ENCODE measurements at regions not wholly inside any gene's neighbourhood (a gene's known extent, or its start where the extent isn't known, plus 50 kb on each side); places are given as distances from the start of the nearest gene placed in this dataset.

DNA sequence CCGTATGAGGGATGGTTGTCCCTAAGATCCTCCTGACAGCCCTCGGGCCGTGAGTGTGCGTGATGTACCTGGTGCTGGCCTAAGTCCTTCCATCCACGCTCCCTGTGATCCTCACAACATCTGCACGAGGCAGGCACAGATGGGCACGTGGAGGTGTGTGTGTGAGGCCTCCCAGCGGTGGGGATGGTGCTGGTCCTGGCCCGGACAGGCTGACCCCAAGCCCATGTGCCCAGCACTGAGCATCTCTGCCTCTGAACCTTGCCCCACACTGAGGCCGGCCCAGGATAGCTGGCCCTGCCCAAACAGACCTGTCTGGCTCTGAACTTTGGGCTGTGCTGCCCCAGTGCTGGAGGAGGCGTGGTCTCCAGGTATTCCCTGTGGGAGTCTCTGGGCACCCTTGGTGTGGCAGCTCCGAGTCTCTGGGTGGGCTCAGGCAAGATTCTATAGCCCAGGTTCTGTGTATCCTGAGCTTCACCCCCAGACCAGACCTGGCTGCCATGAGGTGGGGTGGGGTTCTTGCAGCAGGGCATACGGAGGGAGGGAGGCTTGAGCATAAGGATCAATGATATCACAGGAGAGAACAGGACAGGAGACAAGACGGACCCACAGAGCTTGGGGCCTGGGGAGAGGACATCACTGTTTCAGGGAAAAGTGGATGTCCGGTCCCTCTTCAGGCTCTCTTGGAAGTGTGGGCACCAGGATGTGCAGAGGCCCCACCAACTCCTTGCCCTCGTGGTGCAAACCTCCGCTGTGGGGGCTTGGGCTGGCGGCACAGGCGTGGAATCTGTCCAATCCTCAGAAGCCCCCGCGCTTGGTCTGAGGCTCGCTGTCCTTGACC is 881.8 kb downstream of the BRD1 start:
- H3K4me1 ChIP-seq = no peaks in the 10 kb centered on the region
- no peaks in the 10 kb centered on the region for H3K36me3 ChIP-seq
- H3K4me3 ChIP-seq = no peak overlapping the region
- H3K27ac ChIP-seq = no peak overlapping the region
- intact Hi-C loops (cut with DNase I) = no loop called here
- H3K9me3 ChIP-seq = no peaks in the 10 kb centered on the region
- TF ChIP-seq, protein P1, sequence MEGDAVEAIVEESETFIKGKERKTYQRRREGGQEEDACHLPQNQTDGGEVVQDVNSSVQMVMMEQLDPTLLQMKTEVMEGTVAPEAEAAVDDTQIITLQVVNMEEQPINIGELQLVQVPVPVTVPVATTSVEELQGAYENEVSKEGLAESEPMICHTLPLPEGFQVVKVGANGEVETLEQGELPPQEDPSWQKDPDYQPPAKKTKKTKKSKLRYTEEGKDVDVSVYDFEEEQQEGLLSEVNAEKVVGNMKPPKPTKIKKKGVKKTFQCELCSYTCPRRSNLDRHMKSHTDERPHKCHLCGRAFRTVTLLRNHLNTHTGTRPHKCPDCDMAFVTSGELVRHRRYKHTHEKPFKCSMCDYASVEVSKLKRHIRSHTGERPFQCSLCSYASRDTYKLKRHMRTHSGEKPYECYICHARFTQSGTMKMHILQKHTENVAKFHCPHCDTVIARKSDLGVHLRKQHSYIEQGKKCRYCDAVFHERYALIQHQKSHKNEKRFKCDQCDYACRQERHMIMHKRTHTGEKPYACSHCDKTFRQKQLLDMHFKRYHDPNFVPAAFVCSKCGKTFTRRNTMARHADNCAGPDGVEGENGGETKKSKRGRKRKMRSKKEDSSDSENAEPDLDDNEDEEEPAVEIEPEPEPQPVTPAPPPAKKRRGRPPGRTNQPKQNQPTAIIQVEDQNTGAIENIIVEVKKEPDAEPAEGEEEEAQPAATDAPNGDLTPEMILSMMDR (IDR thresholded peaks at IDR 0.05) = no peak
- ATAC-seq = no peak
- DNase-seq = no peak
- peaks cover 0 to under 1% of the 10 kb centered on the region in 2 donors for H3K27me3 ChIP-seq

DNA sequence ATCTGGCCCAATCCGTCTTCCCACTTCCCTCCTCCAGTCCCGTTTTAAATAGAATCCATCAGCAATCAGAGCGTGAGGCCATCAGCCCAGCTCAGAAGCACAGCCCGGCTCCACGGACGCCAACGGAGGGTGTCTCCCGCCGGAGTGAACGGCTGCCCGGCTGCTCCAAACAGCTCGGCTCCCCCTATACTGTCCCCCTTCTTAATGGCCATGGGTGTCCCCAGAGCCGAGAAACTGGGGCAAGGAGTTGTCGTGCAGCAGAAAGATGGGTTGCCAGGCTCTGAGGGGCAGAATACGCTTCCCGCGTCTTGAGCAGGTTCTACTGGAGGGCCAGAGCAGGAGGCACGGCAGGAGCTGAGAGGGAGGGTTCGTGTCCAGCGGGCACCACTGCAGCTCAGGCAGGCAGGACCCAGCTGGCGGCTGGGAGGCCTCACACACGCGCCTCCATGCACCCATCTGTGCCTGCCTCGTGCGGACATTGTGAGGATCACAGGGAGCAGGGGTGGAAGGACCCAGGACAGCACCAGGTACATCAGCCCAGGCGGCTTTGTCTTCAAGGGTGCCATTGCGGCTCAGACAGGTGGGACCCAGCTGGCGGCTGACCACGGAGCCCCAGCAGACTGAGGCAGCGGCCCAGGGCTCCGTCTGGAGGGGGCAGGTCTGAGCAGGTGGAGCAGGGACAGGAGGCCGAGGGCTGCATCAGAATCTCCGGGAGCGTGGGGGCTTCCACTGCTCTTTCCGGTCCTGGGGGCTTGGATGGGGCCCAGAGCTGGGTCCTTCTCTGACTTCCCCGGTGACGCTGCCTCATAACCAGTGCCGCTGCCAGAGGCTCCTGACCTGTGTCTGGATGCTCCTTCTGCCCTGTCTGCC is 882.7 kb downstream of the BRD1 start:
- Histone ChIP-seq H3K4me3 (no peak overlapping the region), H3K27me3 (peaks cover 0 to 9% of the 10 kb centered on the region in 2 donors), H3K4me1 (no peaks in the 10 kb centered on the region), H3K27ac (no peak overlapping the region), H3K9me3 (no peaks in the 10 kb centered on the region), H3K36me3 (no peaks in the 10 kb centered on the region)
- TF ChIP-seq, protein P1 (IDR thresholded peaks at IDR 0.05) = no peak
- intact Hi-C loops (cut with DNase I) = no loop called here
- DNase-seq (no peak), ATAC-seq (no peak)

DNA sequence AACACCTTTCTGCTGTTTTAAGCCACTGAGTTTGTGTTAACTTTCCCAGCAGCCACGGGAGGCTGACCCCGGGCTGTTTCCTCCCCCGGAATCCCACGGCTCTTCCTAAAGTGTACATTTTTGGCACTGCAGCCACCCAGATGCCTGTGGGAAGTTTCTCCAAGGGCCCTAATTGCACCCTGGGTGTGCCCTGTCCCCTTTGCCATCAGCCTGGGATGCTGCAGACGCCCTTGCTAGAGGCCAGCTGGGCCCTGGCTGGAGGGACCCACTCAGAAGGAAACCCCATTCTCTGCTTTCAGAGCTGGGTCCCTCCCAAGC is 883.3 kb downstream of the BRD1 start:
- intact Hi-C loops (cut with DNase I) = no loop called here
- ATAC-seq = no peak

DNA sequence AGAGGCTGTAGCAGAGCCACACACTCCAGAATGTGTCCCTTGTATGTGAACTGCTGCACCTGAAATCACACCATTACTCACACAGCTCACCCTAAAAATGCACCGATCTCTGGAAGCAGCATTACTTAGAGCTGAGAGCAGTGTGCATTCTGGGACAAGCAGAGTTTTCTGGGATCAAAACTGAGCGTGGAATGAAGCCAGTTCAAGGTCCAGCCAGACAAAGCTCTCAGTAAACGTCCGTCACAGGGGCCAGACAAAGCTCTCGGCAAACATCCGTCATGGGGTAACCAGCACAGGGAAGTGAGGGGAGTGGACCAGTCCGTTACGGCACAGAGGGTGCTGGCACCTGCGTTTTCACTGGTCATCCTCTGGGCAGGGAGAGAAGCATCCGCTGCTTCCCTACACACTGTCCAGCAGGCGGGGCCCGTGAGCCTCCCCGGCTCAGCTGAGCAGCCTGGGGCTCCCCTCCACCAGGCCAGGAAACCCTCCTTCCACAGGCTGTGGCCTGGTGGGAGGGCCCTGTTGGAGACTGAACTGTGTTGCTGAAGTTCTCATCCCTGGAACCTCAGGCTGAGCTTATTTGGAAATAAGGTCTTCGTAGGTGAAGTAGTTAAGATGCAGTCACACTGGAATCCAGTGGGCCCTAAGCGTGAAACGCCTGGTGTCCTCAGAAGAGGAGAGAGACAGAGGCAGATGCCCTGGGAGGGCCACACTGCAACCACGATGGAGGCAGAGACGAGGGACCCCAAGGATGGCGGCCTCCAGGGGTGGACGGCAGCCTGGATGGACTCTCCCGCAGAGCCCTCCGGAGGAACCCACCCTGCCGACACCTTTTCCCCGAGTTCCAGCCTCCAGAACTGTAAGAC is 883.9 kb downstream of the BRD1 start:
- intact Hi-C loops (cut with DNase I) = no loop called here

More for the DNA sequence above, 883.3 kb downstream of the BRD1 start:
- Histone ChIP-seq H3K27me3 (peaks cover 0 to 15% of the 10 kb centered on the region in 2 donors), H3K27ac (no peak overlapping the region), H3K4me3 (no peak overlapping the region), H3K9me3 (no peaks in the 10 kb centered on the region), H3K4me1 (no peaks in the 10 kb centered on the region), H3K36me3 (no peaks in the 10 kb centered on the region)
- DNase-seq = no peak
- TF ChIP-seq, protein P1 (IDR thresholded peaks at IDR 0.05) = no peak

More for the DNA sequence above, 883.9 kb downstream of the BRD1 start:
- no peaks in the 10 kb centered on the region for H3K36me3 ChIP-seq
- ATAC-seq = peak; percentile 54
- H3K27me3 ChIP-seq = peaks cover 0 to 16% of the 10 kb centered on the region in 2 donors
- no peak overlapping the region for H3K27ac ChIP-seq
- no peaks in the 10 kb centered on the region for H3K9me3 ChIP-seq
- H3K4me3 ChIP-seq = no peak overlapping the region
- TF ChIP-seq, protein P1 (IDR thresholded peaks at IDR 0.05) = peak in 1 of 2 donors; percentile 52
- H3K4me1 ChIP-seq = no peaks in the 10 kb centered on the region
- DNase-seq = peak in 1 of 4 donors; percentile 35

All from left lung (tissue), 4 donors.